GM19025 (cell line): ENCODE measurements at regions not wholly inside any gene's neighbourhood (a gene's known extent, or its start where the extent isn't known, plus 50 kb on each side); places are given as distances from the start of the nearest gene placed in this dataset.

Experiments
- ATAC-seq: cut with Tn5 transposase; IDR thresholded peaks from one replicate; pipeline ENCODE4 v1.9.1; 2021; ENCODE audit warnings: mild to moderate bottlenecking, low read depth, moderate library complexity; ENCODE audit not compliant: unreplicated experiment

DNA sequence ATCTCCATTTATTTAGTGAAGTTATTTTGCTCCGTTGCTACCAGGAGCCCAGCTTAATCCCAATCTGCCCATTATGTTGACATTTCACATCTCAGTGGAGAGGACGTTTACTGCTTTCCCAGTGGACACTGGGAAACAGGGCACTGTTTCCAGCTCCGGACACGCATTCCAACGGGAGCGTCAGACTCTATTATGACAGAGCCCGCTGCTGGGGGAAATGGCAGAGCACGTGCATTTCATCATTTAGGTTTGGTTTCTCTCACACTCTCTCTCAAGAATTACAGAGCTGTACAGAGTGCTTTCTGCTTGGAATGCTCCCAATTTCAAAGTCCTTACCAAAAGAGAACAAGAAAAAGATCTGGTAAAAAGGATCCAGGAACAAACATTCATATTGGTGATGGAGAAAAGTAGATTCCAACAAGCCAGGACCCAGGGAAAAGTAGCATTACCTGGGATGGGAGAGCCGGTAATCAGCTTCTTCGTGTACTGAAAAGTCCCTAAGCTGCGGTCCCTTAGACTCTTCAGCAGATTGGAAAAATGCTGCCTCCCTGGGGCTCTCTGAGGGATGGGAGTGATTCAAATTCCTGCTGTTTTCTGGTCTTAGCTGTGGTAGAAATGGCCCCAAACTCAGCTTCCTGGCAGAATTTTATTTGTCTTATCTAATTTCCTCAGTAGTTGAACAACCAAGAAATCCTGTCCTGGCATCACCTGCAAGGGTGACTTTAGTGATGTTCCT, 136.0 kb upstream of the THBS1 start:
- ATAC-seq = no peak

DNA sequence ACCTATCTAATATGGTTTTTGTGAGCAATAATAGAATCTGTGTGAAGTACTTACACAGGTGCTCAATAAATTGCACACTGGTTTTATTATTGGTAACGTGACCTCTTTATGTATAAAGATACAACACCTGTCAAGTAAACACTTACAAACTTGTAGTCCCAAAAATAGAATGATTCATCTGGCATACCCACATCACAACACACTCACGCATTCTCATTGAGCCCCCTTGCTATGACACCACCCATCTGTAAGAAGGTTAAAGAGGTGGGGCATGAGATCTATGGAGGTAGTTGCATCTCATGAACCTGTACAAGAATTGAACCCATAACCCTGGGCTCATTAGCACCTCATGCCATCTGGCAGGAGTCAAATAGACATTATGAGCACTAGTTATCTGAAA, 134.9 kb upstream of the THBS1 start:
- no peak for ATAC-seq

DNA sequence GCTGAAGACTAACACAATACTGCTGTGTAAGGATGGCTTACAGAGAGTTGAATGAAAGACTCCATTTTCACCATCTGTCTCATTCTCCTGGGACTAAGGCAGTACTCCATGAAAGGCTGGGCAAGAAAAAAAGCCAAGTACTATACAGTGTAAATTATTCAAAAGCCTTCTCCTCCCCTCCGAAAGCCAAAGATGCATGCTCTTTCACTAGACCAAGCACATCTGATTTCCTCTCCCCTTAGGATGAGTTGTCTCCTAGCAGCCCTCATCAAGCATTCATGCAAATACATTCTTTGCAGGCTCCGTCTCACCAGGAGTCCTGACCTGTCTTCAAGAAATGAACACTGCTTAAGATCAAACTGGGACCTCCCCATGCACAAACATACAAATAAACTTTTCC, 133.5 kb upstream of the THBS1 start:
- ATAC-seq = no peak

DNA sequence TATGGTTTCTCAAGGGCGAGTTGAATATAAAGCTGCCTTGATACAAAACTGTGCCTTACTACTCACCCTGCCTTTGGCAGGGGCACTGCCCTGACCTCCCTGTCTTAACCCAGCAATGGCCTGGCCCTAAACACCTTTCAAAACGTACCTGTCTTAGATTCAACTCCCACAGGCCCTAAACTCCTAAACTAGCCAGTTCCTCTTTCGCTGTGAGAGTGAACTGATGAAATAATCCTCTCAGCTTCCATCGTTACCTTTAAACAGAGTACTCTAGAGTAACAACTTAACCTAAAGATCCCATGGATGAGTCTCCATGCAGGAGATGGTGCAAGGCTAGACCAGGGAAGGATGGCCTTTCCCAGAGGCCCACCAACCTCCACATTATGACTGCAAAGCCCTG, 133.0 kb upstream of the THBS1 start:
- ATAC-seq = no peak

DNA sequence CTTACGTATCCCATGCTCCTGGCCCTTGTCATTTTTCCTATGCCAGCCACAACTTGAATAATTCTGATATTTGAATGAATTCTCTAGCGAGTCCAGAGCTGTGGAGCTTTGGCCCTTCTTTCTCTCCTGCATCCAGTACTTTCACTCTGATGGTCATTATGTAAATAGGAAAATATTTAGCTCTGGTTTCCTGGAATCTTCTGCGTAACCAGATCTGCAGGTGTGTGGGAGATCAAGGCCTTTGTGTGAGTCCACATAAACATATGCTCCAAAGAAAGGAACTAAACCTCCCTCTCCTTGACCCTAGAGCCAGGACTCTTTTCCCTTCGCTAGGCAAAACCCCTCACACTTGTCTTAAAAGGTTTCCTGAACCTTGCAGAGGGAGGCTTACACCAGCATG, 132.5 kb upstream of the THBS1 start:
- ATAC-seq = no peak

GRCh38 chr15:39451121-39451688, 129.7 kb upstream of the THBS1 start:
- ATAC-seq = no peak

DNA sequence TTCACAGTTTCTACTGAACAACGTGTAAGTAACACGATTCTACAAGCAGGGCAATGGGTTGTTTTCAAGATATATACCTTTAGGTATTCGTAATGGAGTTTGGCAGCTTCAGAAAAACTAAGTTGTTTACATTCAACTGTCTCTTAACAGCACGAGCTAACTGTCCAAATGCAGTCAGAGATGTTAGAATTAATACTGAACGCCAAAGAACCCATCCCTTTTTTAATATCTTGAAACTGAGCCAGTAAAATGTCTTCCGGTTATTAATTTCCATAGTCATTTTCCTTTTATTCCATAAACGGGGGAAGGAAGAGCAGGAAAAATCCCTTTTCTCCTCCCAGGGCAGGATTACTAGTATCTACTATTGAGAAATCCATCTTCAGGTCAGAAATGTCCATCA, 129.0 kb upstream of the THBS1 start:
- ATAC-seq = no peak

- ATAC-seq = no peak
Observed at GRCh38 chr15:39453620-39454019, 127.3 kb upstream of the THBS1 start.

DNA sequence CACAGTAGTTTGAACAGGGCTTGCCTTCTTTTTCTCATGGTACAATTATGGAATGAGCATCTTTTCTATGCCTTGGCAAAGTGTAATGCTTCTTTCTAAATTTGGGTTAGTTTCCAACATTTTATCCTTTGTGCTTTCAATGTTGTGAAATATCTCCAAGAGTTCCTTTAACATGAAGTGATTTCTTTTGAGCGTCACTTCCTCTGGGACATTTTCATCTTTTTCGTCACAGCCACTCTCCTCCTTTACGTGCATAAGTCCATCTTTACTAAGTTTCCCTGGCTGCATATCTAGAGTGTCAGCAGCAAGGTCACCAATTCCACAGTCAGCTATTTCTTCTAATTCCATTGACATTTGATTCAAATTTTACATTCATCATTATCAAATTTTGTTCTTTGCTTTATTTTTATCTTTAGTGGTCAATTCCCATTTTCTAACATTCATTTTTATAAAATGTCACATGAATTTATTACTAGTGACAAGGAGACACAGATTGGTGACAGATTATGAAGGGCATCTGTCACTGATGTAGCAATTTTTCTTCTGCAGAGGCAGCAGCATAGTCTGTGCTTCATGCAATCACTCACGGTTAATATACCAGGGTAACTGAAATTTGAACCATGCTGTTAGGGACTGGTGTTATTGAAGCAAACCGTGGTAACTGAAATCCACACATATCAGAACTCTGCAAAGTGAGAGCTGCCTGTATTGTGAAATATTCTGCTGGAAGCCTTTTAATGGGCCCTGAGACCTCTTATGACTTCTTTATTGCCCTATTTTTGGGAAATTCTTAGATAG, 126.5 kb upstream of the THBS1 start:
- no peak for ATAC-seq

DNA sequence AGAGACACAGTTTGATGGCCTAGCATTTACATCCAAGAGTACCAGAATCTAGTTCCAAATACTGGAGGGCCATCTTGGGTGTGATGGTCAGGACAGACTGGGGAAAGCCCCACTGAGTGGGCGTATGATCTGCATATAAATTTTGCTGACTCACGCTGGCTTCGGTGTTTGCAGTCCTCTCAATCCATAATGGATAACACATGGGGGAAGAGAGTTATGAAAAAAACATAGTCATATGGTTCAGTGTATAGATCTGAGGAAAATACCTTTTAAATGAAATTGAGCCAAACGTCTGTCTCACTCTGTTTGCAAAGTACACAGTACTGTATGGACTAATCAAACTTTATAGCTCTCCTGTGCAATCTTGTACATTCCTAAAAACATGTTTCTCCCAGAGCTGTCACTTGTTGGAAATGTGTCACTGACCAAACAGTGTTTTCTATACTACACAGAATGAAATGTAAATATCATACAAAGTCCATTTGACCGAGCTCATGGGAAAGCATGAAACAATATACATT, 125.3 kb upstream of the THBS1 start:
- ATAC-seq = no peak

GRCh38 chr15:39456159-39456558, 124.7 kb upstream of the THBS1 start:
- no peak for ATAC-seq

DNA sequence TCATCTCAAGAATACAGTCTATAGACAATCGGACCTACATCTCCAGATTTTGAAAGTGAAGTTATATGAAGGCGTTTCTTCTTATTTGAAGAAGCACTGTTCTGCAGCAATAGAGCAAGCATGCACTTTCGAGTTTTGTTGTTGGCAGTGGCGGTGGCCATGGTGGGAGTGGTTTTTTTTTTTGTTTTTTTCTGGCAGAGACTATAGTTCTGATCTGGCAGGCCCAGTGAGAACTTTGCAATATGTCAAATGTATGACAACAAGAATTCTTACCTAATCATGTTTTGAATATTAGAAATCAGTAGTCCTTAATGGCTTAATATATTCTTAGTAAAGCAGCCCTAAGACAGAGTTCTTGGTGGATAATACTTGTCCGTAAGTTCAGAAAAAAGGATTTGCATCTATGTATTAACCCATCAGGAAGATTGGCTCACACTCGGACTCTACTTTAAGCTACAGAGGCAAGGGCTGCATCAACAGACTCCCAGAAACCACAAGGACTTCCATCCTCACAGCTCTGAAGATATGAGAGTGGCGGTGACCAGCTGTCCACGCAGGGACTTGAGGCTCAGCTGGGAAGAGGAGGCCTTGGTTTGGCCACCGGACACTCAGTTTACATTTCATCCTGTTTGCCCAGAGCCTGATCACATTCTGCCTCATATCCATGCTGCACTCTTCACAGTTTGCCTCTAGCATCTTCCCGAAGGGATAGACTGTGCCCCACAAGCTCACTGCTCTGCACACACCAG, 124.1 kb upstream of the THBS1 start:
- no peak for ATAC-seq

GRCh38 chr15:39458131-39458530, 122.7 kb upstream of the THBS1 start:
- no peak for ATAC-seq

- no peak for ATAC-seq
Observed at GRCh38 chr15:39459548-39459947, 121.3 kb upstream of the THBS1 start.

DNA sequence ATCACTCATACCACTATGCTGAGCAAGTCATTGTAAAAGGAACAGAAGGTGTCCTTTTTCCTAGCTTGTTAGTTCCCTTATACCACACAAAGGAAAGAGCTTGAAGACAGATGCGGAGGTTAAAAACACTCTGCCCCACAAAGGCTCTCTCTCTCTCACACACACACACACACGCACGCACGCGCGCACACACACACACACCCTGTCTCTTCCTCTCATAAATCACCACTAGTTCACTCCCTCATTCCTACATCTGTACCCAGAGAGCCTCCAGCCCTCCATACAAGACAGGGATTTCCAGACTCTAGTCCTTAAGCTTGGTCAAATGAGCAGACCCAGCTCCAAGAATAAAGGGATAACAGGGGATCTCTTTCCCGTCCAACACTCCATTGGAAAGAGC, 120.1 kb upstream of the THBS1 start:
- no peak for ATAC-seq

- ATAC-seq = no peak
Observed at GRCh38 chr15:39461536-39462130, 119.2 kb upstream of the THBS1 start.

- no peak for ATAC-seq
Observed at GRCh38 chr15:39462691-39463090, 118.2 kb upstream of the THBS1 start.

- ATAC-seq = no peak
Observed at GRCh38 chr15:39465843-39466749, 114.8 kb upstream of the THBS1 start.

GRCh38 chr15:39466750-39467105, 114.2 kb upstream of the THBS1 start:
- ATAC-seq = no peak

- ATAC-seq = no peak
Observed at GRCh38 chr15:39468331-39468730, 112.5 kb upstream of the THBS1 start.
